ENCODE measurements at regions not wholly inside any gene's neighbourhood (a gene's known extent, or its start where the extent isn't known, plus 50 kb on each side); places are given as distances from the start of the nearest gene placed in this dataset.
"Not testable (repeated sequence)": the region's sequence is repeated elsewhere in the genome, so short reads cannot be mapped to it uniquely, and the experiment has no call there.

DNA sequence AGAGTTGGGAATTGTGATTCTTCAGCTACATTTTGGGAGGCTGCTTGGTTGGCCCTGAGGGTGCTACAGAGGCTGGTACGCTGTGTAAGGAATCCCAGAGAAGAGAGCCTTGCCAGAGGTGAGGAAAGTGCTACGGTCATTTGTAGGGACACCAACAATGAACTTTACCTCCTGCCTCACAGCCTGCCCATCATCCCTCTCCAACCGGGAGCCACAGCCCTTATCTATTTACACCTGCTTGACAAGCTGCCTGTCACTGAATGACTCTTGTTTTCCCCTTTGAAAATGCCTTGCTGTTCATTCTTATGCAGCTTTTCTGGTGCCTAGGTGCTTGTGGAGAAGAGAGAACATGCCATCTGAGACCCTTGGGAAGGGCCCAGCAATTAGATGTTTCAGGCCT is 110.8 kb downstream of the PCSK1 start:
- no peak overlapping the region for H3K9ac ChIP-seq (ENCODE audit: low read length)
- H3K4me3 ChIP-seq (ENCODE audit: low read depth, low read length, poor library complexity, severe bottlenecking): no peak overlapping the region
- no peaks in the 10 kb centered on the region for H3K36me3 ChIP-seq (ENCODE audit: insufficient read depth, low read length)
- TF ChIP-seq, protein P1, sequence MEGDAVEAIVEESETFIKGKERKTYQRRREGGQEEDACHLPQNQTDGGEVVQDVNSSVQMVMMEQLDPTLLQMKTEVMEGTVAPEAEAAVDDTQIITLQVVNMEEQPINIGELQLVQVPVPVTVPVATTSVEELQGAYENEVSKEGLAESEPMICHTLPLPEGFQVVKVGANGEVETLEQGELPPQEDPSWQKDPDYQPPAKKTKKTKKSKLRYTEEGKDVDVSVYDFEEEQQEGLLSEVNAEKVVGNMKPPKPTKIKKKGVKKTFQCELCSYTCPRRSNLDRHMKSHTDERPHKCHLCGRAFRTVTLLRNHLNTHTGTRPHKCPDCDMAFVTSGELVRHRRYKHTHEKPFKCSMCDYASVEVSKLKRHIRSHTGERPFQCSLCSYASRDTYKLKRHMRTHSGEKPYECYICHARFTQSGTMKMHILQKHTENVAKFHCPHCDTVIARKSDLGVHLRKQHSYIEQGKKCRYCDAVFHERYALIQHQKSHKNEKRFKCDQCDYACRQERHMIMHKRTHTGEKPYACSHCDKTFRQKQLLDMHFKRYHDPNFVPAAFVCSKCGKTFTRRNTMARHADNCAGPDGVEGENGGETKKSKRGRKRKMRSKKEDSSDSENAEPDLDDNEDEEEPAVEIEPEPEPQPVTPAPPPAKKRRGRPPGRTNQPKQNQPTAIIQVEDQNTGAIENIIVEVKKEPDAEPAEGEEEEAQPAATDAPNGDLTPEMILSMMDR (IDR thresholded peaks at IDR 0.05; ENCODE audit: low read length): no peak
- no peak for TF ChIP-seq EZH2 (IDR thresholded peaks at IDR 0.05; ENCODE audit: borderline replicate concordance, low read length)
- no peaks in the 10 kb centered on the region for H3K79me2 ChIP-seq (ENCODE audit: insufficient read depth, low read length)
- no peaks in the 10 kb centered on the region for H3K4me1 ChIP-seq (ENCODE audit: insufficient read depth, low read length, severe bottlenecking)
- H2AFZ ChIP-seq (ENCODE audit: low read length): no peak overlapping the region
- no peaks in the 10 kb centered on the region for H3F3A ChIP-seq (ENCODE audit: insufficient read depth, low read length)
- no peaks in the 10 kb centered on the region for H3K9me2 ChIP-seq (ENCODE audit: low read depth, low read length)
- H3K9me3 ChIP-seq (ENCODE audit: low read length): no peaks in the 10 kb centered on the region
- no peak overlapping the region for H3K4me2 ChIP-seq (ENCODE audit: low read length)
- H4K20me1 ChIP-seq (ENCODE audit: insufficient read depth, low read length): no peaks in the 10 kb centered on the region
- no peaks in the 10 kb centered on the region for H3K27me3 ChIP-seq (ENCODE audit: insufficient read depth, low read length)
- no peak overlapping the region for H3K27ac ChIP-seq (ENCODE audit: low read depth, low read length, poor library complexity, severe bottlenecking)

DNA sequence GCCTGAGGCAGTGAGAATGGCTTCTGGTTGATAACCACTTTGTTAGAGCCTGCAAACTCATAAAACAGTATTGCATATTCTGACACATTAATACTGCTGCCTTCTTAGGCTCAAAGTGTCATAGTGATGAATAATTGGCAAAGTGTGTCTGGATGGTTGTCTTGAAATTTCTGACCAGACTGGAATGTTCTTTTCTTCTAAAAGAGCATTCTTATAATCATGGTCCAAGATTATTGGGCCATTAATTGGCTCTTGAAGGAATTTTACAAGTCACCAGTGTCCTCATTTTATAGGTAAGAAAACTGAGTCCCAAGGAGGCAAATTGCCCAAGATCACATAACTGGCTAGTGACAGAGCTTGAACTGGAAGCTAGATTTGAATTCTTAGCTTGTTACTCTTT is 111.7 kb downstream of the PCSK1 start:
- no peaks in the 10 kb centered on the region for H3K27me3 ChIP-seq (ENCODE audit: insufficient read depth, low read length)
- no peak overlapping the region for H3K4me2 ChIP-seq (ENCODE audit: low read length)
- H3K9me2 ChIP-seq (ENCODE audit: low read depth, low read length): no peaks in the 10 kb centered on the region
- H3K79me2 ChIP-seq (ENCODE audit: insufficient read depth, low read length): no peaks in the 10 kb centered on the region
- no peaks in the 10 kb centered on the region for H3K9me3 ChIP-seq (ENCODE audit: low read length)
- H3F3A ChIP-seq (ENCODE audit: insufficient read depth, low read length): no peaks in the 10 kb centered on the region
- no peaks in the 10 kb centered on the region for H4K20me1 ChIP-seq (ENCODE audit: insufficient read depth, low read length)
- no peak overlapping the region for H3K27ac ChIP-seq (ENCODE audit: low read depth, low read length, poor library complexity, severe bottlenecking)
- no peak overlapping the region for H2AFZ ChIP-seq (ENCODE audit: low read length)
- no peaks in the 10 kb centered on the region for H3K4me1 ChIP-seq (ENCODE audit: insufficient read depth, low read length, severe bottlenecking)
- H3K4me3 ChIP-seq (ENCODE audit: low read depth, low read length, poor library complexity, severe bottlenecking): no peak overlapping the region
- TF ChIP-seq, protein P1 (IDR thresholded peaks at IDR 0.05; ENCODE audit: low read length): no peak
- TF ChIP-seq EZH2 (IDR thresholded peaks at IDR 0.05; ENCODE audit: borderline replicate concordance, low read length): no peak
- no peaks in the 10 kb centered on the region for H3K36me3 ChIP-seq (ENCODE audit: insufficient read depth, low read length)
- H3K9ac ChIP-seq (ENCODE audit: low read length): no peak overlapping the region

DNA sequence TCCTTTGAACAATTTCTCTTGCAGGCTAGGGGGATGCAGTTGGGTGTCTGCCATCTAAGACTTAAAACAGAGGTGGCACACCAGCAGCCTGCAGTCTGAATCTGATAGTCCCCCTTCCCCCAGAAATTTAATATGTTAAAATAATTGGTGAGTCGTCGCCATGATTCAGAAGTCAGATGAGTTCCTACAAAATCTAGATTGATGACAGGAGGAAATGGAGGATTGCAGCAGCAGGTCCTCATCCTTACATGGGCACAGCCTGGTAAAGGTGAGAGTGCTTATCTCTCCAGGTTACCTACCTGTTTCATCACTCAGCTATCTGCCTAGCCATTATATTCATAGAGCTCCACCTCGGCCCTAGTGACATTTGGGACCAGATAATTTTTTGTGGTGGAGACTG is 112.3 kb downstream of the PCSK1 start:
- no peak for TF ChIP-seq EZH2 (IDR thresholded peaks at IDR 0.05; ENCODE audit: borderline replicate concordance, low read length)
- TF ChIP-seq, protein P1 (IDR thresholded peaks at IDR 0.05; ENCODE audit: low read length): no peak

DNA sequence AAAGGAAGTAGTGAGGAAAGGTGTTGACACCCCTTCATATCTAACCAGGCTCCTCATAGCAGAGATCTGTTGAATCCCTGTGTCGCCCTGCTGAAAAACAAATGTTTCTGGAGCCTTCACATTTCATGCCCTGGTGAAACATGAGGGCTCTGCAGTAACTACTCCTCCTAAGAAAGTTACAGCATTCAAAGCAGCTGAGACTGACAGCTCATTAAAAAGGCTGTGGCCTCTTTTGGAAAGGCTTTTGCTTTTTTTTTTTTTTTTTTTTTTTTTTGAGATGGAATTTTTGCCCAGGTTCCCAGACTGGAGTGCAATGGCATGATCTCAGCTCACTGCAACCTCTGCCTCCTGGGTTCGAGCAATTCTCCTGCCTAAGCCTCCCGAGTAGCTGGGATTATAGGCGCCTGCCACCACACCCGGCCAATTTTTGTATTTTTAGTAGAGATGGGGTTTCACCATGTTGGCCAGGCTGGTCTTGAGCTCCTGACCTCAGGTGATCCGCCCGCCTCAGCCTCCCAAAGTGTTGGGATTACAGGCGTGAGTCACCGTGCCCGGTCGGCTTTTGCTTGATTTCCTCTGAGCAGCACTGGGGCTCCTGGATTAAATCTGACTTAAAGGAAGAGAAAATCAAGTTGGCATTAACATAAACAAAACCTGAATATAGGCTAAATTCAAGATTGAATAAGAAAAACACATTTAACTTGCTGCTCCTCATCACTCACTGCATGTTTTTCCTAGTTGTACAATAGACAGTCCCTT is 112.9 kb downstream of the PCSK1 start:
- H3K79me2 ChIP-seq (ENCODE audit: insufficient read depth, low read length); H3K36me3 ChIP-seq (ENCODE audit: insufficient read depth, low read length); H3F3A ChIP-seq (ENCODE audit: insufficient read depth, low read length); H3K9ac ChIP-seq (ENCODE audit: low read length); H2AFZ ChIP-seq (ENCODE audit: low read length); H3K4me1 ChIP-seq (ENCODE audit: insufficient read depth, low read length, severe bottlenecking); H3K4me3 ChIP-seq (ENCODE audit: low read depth, low read length, poor library complexity, severe bottlenecking); H3K27me3 ChIP-seq (ENCODE audit: insufficient read depth, low read length); H3K27ac ChIP-seq (ENCODE audit: low read depth, low read length, poor library complexity, severe bottlenecking); H3K9me2 ChIP-seq (ENCODE audit: low read depth, low read length); H3K4me2 ChIP-seq (ENCODE audit: low read length); H4K20me1 ChIP-seq (ENCODE audit: insufficient read depth, low read length); H3K9me3 ChIP-seq (ENCODE audit: low read length): not testable (repeated sequence)

More for the DNA sequence above, 112.3 kb downstream of the PCSK1 start:
- Histone ChIP-seq H2AFZ (ENCODE audit: low read length) (no peak overlapping the region), H3K9ac (ENCODE audit: low read length) (no peak overlapping the region), H3K9me2 (ENCODE audit: low read depth, low read length) (no peaks in the 10 kb centered on the region), H3K4me3 (ENCODE audit: low read depth, low read length, poor library complexity, severe bottlenecking) (no peak overlapping the region), H3K4me1 (ENCODE audit: insufficient read depth, low read length, severe bottlenecking) (no peaks in the 10 kb centered on the region), H3K79me2 (ENCODE audit: insufficient read depth, low read length) (no peaks in the 10 kb centered on the region), H3K27me3 (ENCODE audit: insufficient read depth, low read length) (no peaks in the 10 kb centered on the region), H3F3A (ENCODE audit: insufficient read depth, low read length) (no peaks in the 10 kb centered on the region), H4K20me1 (ENCODE audit: insufficient read depth, low read length) (no peaks in the 10 kb centered on the region), H3K36me3 (ENCODE audit: insufficient read depth, low read length) (no peaks in the 10 kb centered on the region), H3K27ac (ENCODE audit: low read depth, low read length, poor library complexity, severe bottlenecking) (no peak overlapping the region), H3K4me2 (ENCODE audit: low read length) (no peak overlapping the region), H3K9me3 (ENCODE audit: low read length) (no peaks in the 10 kb centered on the region)
